ENCODE measurements at regions not wholly inside any gene's neighbourhood (a gene's known extent, or its start where the extent isn't known, plus 50 kb on each side); places are given as distances from the start of the nearest gene placed in this dataset.

GRCh38 chr14:84197704-84198103, 1332.2 kb upstream of the FLRT2 start:
- no peak for DNase-seq (ENCODE audit: low spot score)

- DNase-seq (ENCODE audit: low spot score), result no peak
Measured at GRCh38 chr14:84202486-84202885, 1327.5 kb upstream of the FLRT2 start.

- no peak for DNase-seq (ENCODE audit: low spot score)
Measured at GRCh38 chr14:84203896-84204295, 1326.0 kb upstream of the FLRT2 start.

- no peak for DNase-seq (ENCODE audit: low spot score)
Measured at GRCh38 chr14:84208451-84208850, 1321.5 kb upstream of the FLRT2 start.

GRCh38 chr14:84209031-84209430, 1320.9 kb upstream of the FLRT2 start:
- DNase-seq (ENCODE audit: low spot score), result no peak

- no peak for DNase-seq (ENCODE audit: low spot score)
Measured at GRCh38 chr14:84217066-84217465, 1312.9 kb upstream of the FLRT2 start.

- no peak for DNase-seq (ENCODE audit: low spot score)
Measured at GRCh38 chr14:84225268-84225667, 1304.7 kb upstream of the FLRT2 start.

- DNase-seq (ENCODE audit: low spot score), result no peak
Measured at GRCh38 chr14:84228702-84229101, 1301.2 kb upstream of the FLRT2 start.

- no peak for DNase-seq (ENCODE audit: low spot score)
Measured at GRCh38 chr14:84234281-84234680, 1295.7 kb upstream of the FLRT2 start.

- DNase-seq (ENCODE audit: low spot score), result no peak
Measured at GRCh38 chr14:84236290-84236689, 1293.7 kb upstream of the FLRT2 start.

- no peak for DNase-seq (ENCODE audit: low spot score)
Measured at GRCh38 chr14:84237881-84238280, 1292.1 kb upstream of the FLRT2 start.

GRCh38 chr14:84247693-84248092, 1282.3 kb upstream of the FLRT2 start:
- no peak for DNase-seq (ENCODE audit: low spot score)

GRCh38 chr14:84250893-84251292, 1279.1 kb upstream of the FLRT2 start:
- no peak for DNase-seq (ENCODE audit: low spot score)

GRCh38 chr14:84251411-84252115, 1278.4 kb upstream of the FLRT2 start:
- DNase-seq (ENCODE audit: low spot score), result no peak

GRCh38 chr14:84252706-84253105, 1277.2 kb upstream of the FLRT2 start:
- no peak for DNase-seq (ENCODE audit: low spot score)

- no peak for DNase-seq (ENCODE audit: low spot score)
Measured at GRCh38 chr14:84253326-84253725, 1276.6 kb upstream of the FLRT2 start.

- DNase-seq (ENCODE audit: low spot score), result no peak
Measured at GRCh38 chr14:84254290-84254689, 1275.7 kb upstream of the FLRT2 start.

GRCh38 chr14:84262932-84263331, 1267.0 kb upstream of the FLRT2 start:
- no peak for DNase-seq (ENCODE audit: low spot score)

GRCh38 chr14:84272290-84272721, 1257.6 kb upstream of the FLRT2 start:
- DNase-seq (ENCODE audit: low spot score), result no peak

GRCh38 chr14:84273181-84273580, 1256.8 kb upstream of the FLRT2 start:
- no peak for DNase-seq (ENCODE audit: low spot score)

GRCh38 chr14:84282618-84283017, 1247.3 kb upstream of the FLRT2 start:
- no peak for DNase-seq (ENCODE audit: low spot score)

- DNase-seq (ENCODE audit: low spot score), result no peak
Measured at GRCh38 chr14:84288781-84289180, 1241.2 kb upstream of the FLRT2 start.

GRCh38 chr14:84298663-84299195, 1231.2 kb upstream of the FLRT2 start:
- DNase-seq (ENCODE audit: low spot score), result no peak

- DNase-seq (ENCODE audit: low spot score), result no peak
Measured at GRCh38 chr14:84303140-84303539, 1226.8 kb upstream of the FLRT2 start.

Measured in globus pallidus (tissue), 1 donor.